GM12891 (cell line): ENCODE measurements at regions not wholly inside any gene's neighbourhood (a gene's known extent, or its start where the extent isn't known, plus 50 kb on each side); places are given as distances from the start of the nearest gene placed in this dataset.

Source experiments
- PAX5 ChIP-seq: IDR thresholded peaks from 2 replicates; pipeline ENCODE4 v1.6.1; 2011; ENCODE audit warnings: low read length, moderate library complexity, mild to moderate bottlenecking; ENCODE audit not compliant: insufficient read depth, severe bottlenecking
- POLR2A ChIP-seq: IDR thresholded peaks from 2 replicates; pipeline ENCODE4 v1.6.1; 2011; ENCODE audit warnings: low read depth, low read length, control low read depth
- POLR2AphosphoS5 ChIP-seq: IDR thresholded peaks from 2 replicates; pipeline ENCODE4 v1.6.1; 2011; ENCODE audit warnings: low read depth, low read length, control low read depth
- POU2F2 ChIP-seq: IDR thresholded peaks from 2 replicates; pipeline ENCODE4 v1.6.1; 2011; ENCODE audit warnings: low read depth, mild to moderate bottlenecking, control low read depth, low read length, moderate library complexity
- SPI1 ChIP-seq: IDR thresholded peaks from 2 replicates; pipeline ENCODE4 v1.6.1; 2011; ENCODE audit warnings: low read depth, low read length, control low read depth
- TAF1 ChIP-seq: IDR thresholded peaks from 2 replicates; pipeline ENCODE4 v1.6.1; 2011; ENCODE audit warnings: low read depth, low read length, control low read depth

- TF ChIP-seq POLR2A: no peak
- TF ChIP-seq SPI1: no peak
- no peak for TF ChIP-seq POLR2AphosphoS5
- no peak for TF ChIP-seq TAF1
- no peak for TF ChIP-seq POU2F2
- no peak for TF ChIP-seq PAX5
Observed at GRCh38 chr11:80096736-80097135, 655.9 kb upstream of the TENM4 start.
